HG03060 (cell line): ENCODE measurements at regions not wholly inside any gene's neighbourhood (a gene's known extent, or its start where the extent isn't known, plus 50 kb on each side); places are given as distances from the start of the nearest gene placed in this dataset.
"Not testable (repeated sequence)": the region's sequence is repeated elsewhere in the genome, so short reads cannot be mapped to it uniquely, and the experiment has no call there.

Source experiments
- ATAC-seq: cut with Tn5 transposase; IDR thresholded peaks from one replicate; pipeline ENCODE4 v1.9.1; 2021; ENCODE audit warnings: low read depth, moderate number of reproducible peaks; ENCODE audit not compliant: unreplicated experiment

DNA sequence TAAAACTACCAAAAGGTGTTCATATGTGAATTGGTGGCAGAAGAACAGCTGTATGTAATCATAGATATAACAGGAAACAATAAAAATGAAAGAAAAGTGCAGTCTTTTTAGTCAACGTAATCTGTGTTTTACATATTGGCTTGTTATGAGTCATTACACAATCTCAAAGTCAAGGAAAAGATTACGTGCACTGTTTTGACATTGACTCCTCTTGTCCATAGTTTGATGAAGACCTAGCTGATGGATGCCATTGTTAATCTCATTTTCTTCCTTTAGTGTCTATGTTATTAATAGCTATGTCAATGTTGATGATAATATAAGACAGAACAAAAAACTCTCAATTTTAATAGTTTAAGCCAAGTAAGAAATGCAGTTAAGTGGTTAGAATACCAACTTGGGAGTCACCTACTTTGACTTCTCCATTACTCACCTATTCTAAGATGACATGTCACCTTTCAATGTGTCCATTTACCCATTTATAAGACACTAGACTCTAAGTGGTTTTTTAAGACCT is 84.5 kb upstream of the SAMSN1 start:
- ATAC-seq: peak; percentile 79

DNA sequence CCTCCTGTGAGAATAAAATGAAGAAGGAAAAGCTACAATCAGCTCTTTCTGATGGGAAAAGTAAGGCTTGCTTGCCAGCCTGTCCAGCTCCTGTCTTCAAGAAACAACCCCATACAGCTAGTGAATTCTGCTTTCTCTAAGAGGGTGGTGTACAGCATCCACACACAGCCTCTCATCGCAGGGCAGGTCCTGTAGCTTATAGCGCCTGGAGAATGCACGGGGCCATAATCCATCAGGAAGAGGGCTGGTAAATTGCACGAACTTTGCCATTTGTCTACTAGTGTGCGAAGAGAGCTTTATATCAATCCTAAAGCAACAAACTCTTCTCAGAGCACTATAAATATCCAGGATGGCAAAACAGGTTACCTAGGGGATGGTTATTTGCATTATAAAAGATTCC is 83.3 kb upstream of the SAMSN1 start:
- no peak for ATAC-seq

DNA sequence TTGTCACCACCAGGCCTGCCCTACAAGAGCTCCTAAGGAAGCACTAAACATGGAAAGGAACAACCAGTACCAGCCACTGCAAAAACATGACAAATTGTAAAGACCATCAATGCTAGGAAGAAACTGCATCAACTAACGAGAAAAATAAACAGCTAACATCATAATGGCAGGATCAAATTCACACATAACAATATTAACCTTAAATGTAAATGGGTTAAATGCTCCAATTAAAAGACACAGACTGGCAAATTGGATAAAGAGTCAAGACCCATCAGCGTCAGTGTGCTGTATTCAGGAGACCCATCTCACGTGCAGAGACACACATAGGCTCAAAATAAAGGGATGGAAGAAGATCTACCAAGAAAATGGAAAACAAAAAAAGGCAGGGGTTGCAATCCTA is 77.0 kb upstream of the SAMSN1 start:
- not testable (repeated sequence) for ATAC-seq

DNA sequence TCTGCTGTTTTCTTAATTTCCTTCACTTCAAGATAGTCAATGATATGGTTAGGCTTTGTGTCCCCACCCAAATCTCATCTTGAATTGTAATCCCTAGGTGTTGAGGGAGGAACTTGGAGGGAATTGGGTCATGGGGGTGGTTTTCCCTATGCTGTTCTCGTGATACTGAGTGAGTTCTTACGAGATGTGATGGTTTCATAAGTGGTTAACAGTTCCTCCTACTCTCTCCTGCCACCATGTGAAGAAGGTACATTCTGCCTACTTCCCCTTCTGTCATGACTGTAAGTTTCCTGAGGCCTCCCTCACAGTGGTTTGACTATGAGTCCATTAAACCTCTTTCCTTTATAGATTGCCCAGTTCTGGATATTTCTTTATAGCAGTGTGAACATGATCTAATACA is 74.0 kb upstream of the SAMSN1 start:
- peak; percentile 65 for ATAC-seq

DNA sequence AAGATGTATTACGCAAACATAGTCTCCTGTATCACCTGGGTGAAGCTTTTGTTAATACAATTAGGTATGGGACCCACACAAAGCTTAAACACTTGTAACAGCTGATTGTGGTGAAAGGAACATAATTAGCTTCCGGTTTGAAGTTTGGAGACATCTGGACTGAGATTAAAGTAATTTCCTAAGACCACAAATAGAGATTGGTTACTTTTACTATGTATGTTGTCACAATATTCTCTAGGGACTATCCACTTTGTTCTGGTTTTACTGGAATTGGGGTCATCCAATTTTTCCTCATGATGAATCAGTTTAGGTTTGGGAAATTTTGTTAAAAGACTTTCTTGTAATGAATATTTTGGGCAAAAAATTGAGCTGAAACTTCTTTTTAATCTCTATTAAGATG is 71.8 kb upstream of the SAMSN1 start:
- ATAC-seq: no peak

GRCh38 chr21:14617040-14617393 is 70.9 kb upstream of the SAMSN1 start:
- no peak for ATAC-seq

- no peak for ATAC-seq
Observed at GRCh38 chr21:14616380-14617039, 70.4 kb upstream of the SAMSN1 start.

DNA sequence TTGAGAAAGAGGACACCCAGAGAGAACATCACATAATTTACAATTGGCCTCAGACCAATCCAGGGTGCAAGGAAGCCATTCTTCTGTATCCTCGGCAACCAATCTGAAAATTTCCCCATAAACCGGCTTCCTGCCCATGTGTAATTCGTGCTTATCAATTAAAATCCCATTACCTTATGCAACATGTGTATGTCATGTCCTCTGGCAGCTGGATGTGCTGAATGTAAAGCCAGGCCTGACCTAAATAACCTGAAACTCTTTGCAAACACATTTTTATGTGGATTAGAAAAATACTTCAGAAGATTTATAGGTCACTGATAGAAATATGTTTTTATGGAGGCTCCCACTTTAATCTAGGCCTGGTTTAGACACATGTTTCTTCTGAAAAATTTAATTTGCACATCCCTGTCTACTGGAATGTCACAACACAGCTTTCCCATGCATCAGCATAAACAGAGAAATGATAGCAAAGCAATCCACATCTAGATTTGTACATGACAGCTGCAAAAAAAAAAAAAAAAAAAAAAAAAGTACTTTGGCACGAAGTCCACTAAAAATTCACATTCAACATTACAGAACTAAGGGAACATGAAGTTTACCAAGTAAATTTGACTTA is 69.4 kb upstream of the SAMSN1 start:
- no peak for ATAC-seq

- ATAC-seq: no peak
Observed at GRCh38 chr21:14614287-14614686, 68.2 kb upstream of the SAMSN1 start.

- no peak for ATAC-seq
Observed at GRCh38 chr21:14613486-14614224, 67.5 kb upstream of the SAMSN1 start.

DNA sequence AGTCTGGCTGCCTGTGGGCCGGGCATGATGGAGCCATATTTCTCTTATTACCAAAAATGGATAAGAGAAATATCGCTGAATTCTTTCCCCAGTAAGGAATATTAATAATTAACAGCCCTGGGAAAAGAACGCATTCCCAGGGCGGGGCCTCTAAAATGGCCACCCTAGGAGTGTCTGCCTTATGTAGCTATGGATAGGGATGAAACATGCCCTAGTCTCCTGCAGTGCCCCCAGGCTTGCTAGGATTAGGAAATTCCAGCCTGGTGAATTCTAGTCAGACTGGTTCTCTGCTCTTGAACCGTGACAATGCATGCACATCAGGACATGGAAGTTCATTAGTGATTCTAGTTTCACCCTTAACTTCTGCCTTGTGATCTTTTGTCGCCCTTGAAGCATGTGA is 64.0 kb upstream of the SAMSN1 start:
- not testable (repeated sequence) for ATAC-seq

DNA sequence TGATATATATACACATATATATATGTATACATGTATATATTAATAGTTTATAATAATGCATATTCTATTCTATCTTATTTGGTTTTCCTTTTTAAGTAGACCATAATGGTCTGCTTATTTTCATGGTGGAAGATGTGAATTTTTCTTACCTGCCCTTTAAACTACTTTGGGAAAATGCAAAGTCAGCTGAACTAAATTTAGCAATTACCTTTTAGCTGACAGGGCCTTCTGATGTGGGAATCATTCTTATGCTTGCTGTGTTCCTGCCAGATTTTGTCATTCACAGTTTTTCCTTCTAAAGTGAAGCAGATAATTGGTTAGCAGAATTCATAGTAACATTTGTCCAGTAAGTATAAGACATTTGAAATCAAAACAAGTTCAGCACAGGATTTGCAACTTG is 63.2 kb upstream of the SAMSN1 start:
- ATAC-seq: no peak

- no peak for ATAC-seq
Observed at GRCh38 chr21:14607262-14607661, 61.1 kb upstream of the SAMSN1 start.

- ATAC-seq: no peak
Observed at GRCh38 chr21:14603202-14603601, 57.1 kb upstream of the SAMSN1 start.

- ATAC-seq: no peak
Observed at GRCh38 chr21:14602382-14602958, 56.4 kb upstream of the SAMSN1 start.

DNA sequence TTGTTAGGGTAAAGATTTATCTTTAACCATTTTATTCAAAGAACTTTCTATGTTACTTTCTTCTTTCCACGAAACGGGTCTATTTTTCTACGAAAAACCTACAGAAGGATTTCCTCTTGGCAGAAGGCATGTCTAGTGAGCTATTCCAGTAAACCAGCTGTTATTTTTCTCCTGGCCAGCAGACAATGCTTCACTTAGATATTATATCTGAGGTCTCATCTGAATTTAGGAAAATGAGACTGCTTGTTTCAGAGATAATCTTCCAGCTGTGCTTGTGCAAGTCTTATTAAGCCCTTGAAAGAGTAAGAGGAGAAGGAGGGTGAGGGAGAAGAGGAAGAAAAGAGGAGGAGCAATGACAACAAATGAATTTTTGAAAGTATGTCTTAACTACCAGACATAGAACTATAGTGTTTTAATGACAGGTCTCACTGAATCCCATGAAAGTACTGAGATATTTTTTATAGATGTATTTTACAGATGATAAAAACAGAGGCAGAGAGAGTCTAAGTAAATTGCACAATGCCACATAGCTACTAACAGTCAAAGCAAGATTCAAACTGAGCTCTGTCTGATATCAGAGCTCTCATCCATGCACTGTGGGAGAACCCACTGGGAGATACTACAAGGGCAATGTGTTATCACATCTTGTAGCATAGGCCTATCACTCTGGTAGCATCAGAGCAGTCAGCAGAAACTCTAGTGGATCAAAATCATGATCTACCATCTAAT is 54.6 kb upstream of the SAMSN1 start:
- no peak for ATAC-seq

DNA sequence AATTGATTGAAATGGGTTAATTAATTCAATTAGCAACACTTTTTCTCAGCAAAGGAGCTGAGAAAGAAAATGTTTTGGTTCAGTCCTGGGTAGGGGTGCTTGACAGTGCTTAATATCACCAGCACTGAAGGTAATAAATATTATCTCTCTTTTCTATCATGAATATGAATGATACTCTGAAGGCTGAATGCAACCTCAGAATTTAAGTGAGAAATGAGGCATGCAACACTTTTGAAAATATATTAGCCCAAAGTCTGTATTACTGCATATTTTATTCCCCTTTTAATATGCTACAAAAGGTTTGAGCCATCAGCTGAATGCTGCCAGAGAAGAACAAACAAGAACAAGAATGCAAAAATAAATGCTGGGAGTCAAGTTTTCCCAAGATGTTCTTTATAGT is 52.0 kb upstream of the SAMSN1 start:
- no peak for ATAC-seq
